Smooth muscle cell (in vitro differentiated cells): ENCODE measurements at regions not wholly inside any gene's neighbourhood (a gene's known extent, or its start where the extent isn't known, plus 50 kb on each side); places are given as distances from the start of the nearest gene placed in this dataset.
"Not testable (repeated sequence)": the region's sequence is repeated elsewhere in the genome, so short reads cannot be mapped to it uniquely, and the experiment has no call there.

Source experiments
- DNase-seq: peaks from one replicate; lab custom pipeline; 2025; ENCODE audit not compliant: unreplicated experiment; lab: John Stamatoyannopoulos, UW
- H2AFZ ChIP-seq: fragments of 200-600 bp; sonication (generic); 2 replicates; pipeline ENCODE4 v1.6.0; 2016; ENCODE audit warnings: antibody characterized with exemption, low read depth, mild to moderate bottlenecking
- H3F3A ChIP-seq: fragments of 200-600 bp; sonication (generic); 2 replicates; pipeline ENCODE4 v1.6.0; 2017; ENCODE audit warnings: antibody characterized with exemption, low read depth
- H3K27ac ChIP-seq: fragments of 200-600 bp; sonication (generic); 2 replicates; pipeline ENCODE4 v1.5.1; 2016; ENCODE audit warnings: low read depth, mild to moderate bottlenecking
- H3K27me3 ChIP-seq: fragments of 200-600 bp; sonication (generic); 2 replicates; pipeline ENCODE4 v1.6.1; 2016; ENCODE audit warnings: low read depth, mild to moderate bottlenecking
- H3K36me3 ChIP-seq: fragments of 200-600 bp; sonication (generic); 2 replicates; pipeline ENCODE4 v1.5.1; 2016; ENCODE audit warnings: low read depth
- H3K4me1 ChIP-seq: fragments of 200-600 bp; sonication (generic); 2 replicates; pipeline ENCODE4 v1.5.1; 2016; ENCODE audit warnings: low read depth
- H3K4me2 ChIP-seq: fragments of 200-600 bp; sonication (generic); 2 replicates; pipeline ENCODE4 v1.6.0; 2016; ENCODE audit warnings: mild to moderate bottlenecking
- H3K4me3 ChIP-seq: fragments of 200-600 bp; sonication (generic); 2 replicates; pipeline ENCODE4 v1.5.1; 2016; ENCODE audit warnings: mild to moderate bottlenecking
- H3K79me2 ChIP-seq: fragments of 200-600 bp; sonication (generic); 2 replicates; pipeline ENCODE4 v1.6.0; 2016; ENCODE audit warnings: low read depth, mild to moderate bottlenecking
- H3K9ac ChIP-seq: fragments of 200-600 bp; sonication (generic); 2 replicates; pipeline ENCODE4 v1.6.0; 2016; ENCODE audit warnings: low read depth
- H3K9me3 ChIP-seq: fragments of 200-600 bp; sonication (generic); replicated peaks from 2 replicates; pipeline ENCODE4 v1.5.1; 2016; ENCODE audit warnings: low read depth
- H4K20me1 ChIP-seq: fragments of 200-600 bp; sonication (generic); 2 replicates; pipeline ENCODE4 v1.6.0; 2016; ENCODE audit warnings: low read depth
- WGBS: methylation state at CpG from one replicate; pipeline ENCODE4 v1.1.7; 2016; ENCODE audit warnings: low lambda C conversion rate; 5-methylcytosine and 5-hydroxymethylcytosine counted together

DNA sequence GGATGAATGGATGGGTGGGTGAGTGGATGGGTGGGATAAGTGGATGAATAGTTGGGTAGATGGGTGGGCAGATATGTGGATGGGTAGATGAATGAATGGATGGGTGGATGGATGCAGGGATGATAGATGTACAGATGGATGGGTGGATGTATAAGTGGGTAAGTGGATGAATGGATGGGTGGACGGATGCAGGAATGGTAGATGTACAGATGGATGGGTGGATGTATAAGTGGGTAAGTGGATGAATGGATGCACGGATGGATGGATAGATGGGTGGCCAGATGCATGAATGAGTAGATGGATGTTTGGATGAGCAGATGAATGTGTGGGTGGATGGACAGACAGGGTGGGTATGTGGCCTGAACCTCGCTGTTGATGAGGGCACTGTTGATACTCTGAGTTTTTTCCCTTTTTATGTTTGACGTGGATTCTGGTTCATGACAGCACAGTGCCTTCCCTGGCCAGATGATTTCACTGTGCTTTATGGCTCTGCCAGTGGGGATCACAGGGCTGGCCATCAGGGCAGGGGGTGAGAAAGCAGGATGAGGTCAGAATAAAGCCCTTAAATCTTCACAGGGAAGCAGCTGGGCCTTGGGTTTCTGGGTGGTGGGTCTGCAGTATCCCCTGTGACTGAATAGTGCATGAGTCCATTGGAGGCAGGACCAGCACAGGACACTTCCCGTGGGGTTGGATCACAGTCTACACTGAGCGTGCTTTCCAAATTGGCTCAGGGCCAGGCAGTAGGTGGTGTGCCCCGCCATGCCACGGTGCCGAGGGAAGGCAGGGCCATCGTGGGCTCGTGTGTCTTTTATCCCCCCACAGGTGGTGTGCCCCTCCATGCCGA, 213.2 kb downstream of the BANP start:
- not testable (repeated sequence) for H3K9ac ChIP-seq, H3K79me2 ChIP-seq, H3K4me1 ChIP-seq, H3K27me3 ChIP-seq, H3F3A ChIP-seq, H3K36me3 ChIP-seq, H2AFZ ChIP-seq, H3K4me2 ChIP-seq, H3K4me3 ChIP-seq, DNase-seq, H3K27ac ChIP-seq, H3K9me3 ChIP-seq, H4K20me1 ChIP-seq
- WGBS, result 90% methylated on average over 12 of the region's 12 CpGs

DNA sequence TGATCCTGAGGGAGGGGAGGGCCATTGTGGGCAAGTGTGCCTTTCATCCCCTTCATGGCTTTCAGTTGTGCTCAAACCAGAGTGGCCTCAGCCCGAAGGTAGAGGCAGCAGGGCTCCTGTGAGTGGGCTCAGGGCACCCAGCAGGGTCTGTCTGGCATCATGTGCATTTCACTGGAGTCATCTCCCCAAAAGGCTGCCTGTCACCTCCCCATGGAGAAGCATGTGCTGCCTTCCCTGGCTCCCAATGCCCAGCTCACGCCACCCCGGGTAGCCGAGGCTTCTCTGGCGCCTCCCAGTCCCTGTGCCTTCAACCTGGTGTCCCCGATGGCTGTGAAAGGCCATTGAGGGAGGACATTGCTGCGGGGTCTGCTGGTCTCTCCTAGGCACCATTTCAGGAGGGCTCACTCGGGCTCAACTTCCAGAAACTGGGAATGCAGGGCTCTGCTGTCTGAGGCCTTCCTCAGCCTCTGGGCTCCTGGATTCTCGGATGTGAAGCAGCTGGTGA, 213.9 kb downstream of the BANP start:
- H3K27me3 ChIP-seq, H3K4me1 ChIP-seq, H3K27ac ChIP-seq, DNase-seq, H3K9ac ChIP-seq, H3K4me2 ChIP-seq, H3F3A ChIP-seq, H2AFZ ChIP-seq, H4K20me1 ChIP-seq, H3K9me3 ChIP-seq, H3K4me3 ChIP-seq, H3K79me2 ChIP-seq, H3K36me3 ChIP-seq: not testable (repeated sequence)
- whole genome bisulfite sequencing, result 94% methylated on average over 9 of the region's 9 CpGs

DNA sequence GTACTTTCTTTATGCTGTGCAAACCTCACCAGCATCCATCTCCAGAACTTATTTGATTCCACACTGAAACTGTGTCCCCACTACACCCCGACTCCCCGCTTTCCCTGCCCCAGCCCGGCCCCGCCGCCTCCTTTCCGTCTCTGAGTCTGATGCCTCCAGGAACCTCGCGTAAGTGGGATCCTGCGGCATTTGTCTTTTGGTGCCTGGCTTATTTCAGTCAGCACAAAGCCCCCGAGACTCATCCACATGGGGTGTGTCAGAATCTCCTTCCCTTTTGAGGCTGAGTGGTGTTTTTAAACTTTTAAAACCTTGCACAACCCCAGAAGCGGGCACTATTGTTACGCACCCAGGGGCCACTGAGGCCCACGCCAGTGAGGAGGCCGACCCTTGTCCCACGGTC, 214.4 kb downstream of the BANP start:
- not testable (repeated sequence) for H3K36me3 ChIP-seq, H3F3A ChIP-seq, H3K4me1 ChIP-seq, H3K27ac ChIP-seq, H3K4me2 ChIP-seq, H3K9me3 ChIP-seq, H2AFZ ChIP-seq, H3K9ac ChIP-seq, H3K79me2 ChIP-seq, H4K20me1 ChIP-seq, H3K27me3 ChIP-seq, DNase-seq, H3K4me3 ChIP-seq
- WGBS, result 87% methylated on average over 15 of the region's 15 CpGs

DNA sequence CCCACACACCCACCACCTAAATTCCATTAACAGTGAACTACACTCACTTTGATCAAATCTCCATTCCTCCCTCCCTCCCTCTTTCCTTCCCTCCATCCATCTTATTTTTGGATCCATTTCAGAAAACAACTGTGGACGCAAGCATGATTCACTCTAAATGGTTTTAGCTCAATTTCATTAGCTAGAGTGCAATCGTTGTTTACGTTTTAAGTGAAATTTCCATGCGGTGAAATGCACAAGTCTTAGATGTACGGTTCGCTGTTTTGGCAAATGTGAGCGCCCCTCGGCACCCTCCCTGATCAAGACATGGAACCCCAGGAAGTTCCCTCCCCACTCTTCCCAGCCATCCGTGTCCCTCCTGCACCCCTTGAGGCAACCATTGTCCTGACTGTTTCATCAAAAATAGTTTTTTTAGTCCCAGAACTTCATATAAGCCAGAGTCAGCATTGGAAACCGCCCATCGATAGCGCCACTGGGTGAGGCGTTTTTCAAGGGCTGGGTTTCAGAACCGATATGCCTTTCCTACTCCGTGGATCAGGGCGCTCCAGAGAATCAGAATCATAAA, 215.1 kb downstream of the BANP start:
- not testable (repeated sequence) for H3K4me3 ChIP-seq, H3F3A ChIP-seq, DNase-seq, H3K79me2 ChIP-seq, H3K36me3 ChIP-seq, H3K27me3 ChIP-seq, H3K4me2 ChIP-seq, H3K9ac ChIP-seq, H2AFZ ChIP-seq, H3K9me3 ChIP-seq, H4K20me1 ChIP-seq, H3K27ac ChIP-seq, H3K4me1 ChIP-seq
- 92% methylated on average over 16 of the region's 16 CpGs for WGBS

DNA sequence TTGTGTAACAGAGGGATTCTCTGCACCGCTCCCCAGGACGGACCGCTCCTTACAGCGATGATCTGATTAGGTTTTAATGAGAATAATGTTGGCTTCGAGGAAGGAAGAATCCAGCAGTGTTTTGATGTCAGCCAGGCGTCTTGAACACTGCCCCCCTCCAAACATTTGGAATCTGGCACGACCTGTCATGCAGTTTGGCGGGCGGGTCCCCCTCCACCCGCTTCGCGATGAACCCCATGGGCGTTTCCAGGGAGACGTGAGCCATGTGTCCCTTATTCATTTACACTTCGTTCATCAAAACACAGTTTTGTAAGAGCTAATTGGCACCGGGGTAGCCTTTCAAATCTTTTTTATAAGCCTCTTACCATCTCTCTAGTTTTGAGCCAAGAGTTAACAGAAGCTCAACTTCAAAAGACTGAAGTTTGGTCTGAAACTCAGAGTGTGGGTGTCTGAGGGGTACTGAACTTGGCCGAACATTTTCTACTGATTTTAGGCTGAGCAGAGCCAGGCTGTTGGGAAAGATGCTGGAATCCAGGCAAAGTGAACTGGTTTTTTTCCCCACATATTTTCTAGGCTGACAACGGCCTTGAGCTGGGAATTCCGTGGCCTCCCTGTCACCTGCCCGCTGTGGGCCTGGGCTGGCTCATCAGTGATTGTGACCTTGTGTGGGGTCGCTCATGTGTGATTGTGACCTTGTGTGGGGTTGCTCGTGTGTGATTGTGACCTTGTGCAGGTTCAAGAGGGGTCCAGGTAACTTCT, 214.8 kb upstream of the ZNF469 start:
- H3K36me3 ChIP-seq, H3K9ac ChIP-seq, H3K27me3 ChIP-seq, H3K4me3 ChIP-seq, H3K9me3 ChIP-seq, H3K4me2 ChIP-seq, H3K79me2 ChIP-seq, H2AFZ ChIP-seq, H4K20me1 ChIP-seq, H3K27ac ChIP-seq, DNase-seq, H3F3A ChIP-seq, H3K4me1 ChIP-seq: not testable (repeated sequence)
- 80% methylated on average over 22 of the region's 22 CpGs for WGBS

GRCh38 chr16:88168557-88168949, 214.2 kb upstream of the ZNF469 start:
- not testable (repeated sequence) for H3K4me1 ChIP-seq, H3K36me3 ChIP-seq, H3K4me3 ChIP-seq, H3K4me2 ChIP-seq, H2AFZ ChIP-seq, H3K27ac ChIP-seq, H3K9me3 ChIP-seq, H3K27me3 ChIP-seq, H4K20me1 ChIP-seq, H3F3A ChIP-seq, H3K79me2 ChIP-seq, H3K9ac ChIP-seq, DNase-seq
- 67% methylated on average over 6 of the region's 6 CpGs for WGBS

GRCh38 chr16:88169136-88169830, 213.5 kb upstream of the ZNF469 start:
- 94% methylated on average over 26 of the region's 26 CpGs for whole genome bisulfite sequencing
- not testable (repeated sequence) for DNase-seq, H3K36me3 ChIP-seq

GRCh38 chr16:88169831-88170165, 213.0 kb upstream of the ZNF469 start:
- not testable (repeated sequence) for H4K20me1 ChIP-seq, H2AFZ ChIP-seq, H3F3A ChIP-seq, H3K4me2 ChIP-seq, H3K36me3 ChIP-seq, H3K9ac ChIP-seq, H3K9me3 ChIP-seq, DNase-seq, H3K27me3 ChIP-seq, H3K27ac ChIP-seq, H3K4me3 ChIP-seq, H3K4me1 ChIP-seq, H3K79me2 ChIP-seq
- 98% methylated on average over 8 of the region's 8 CpGs for WGBS

More at GRCh38 chr16:88169136-88169830, 213.5 kb upstream of the ZNF469 start:
- not testable (repeated sequence) for H4K20me1 ChIP-seq, H3K27ac ChIP-seq, H3K27me3 ChIP-seq, H3F3A ChIP-seq, H3K9ac ChIP-seq, H2AFZ ChIP-seq, H3K4me1 ChIP-seq, H3K4me3 ChIP-seq, H3K79me2 ChIP-seq, H3K4me2 ChIP-seq, H3K9me3 ChIP-seq
